Stimulated activated CD4-positive, alpha-beta T cell treated with anti-CD3 and anti-CD28 coated beads, TNF-alpha, amount 100 ng/mL, for 24 hours (primary cell): ENCODE measurements at regions not wholly inside any gene's neighbourhood (a gene's known extent, or its start where the extent isn't known, plus 50 kb on each side); places are given as distances from the start of the nearest gene placed in this dataset.

Experiments used
- DNase-seq, 3 experiments: peaks; one replicate each; pipeline ENCODE4 v3.0.0-alpha.2; 2020; ENCODE audit warnings: low read depth in 3 of 3

- no peak for DNase-seq
Measured at GRCh38 chr18:79626905-79627749, 52.5 kb upstream of the CTDP1 start.

- no peak for DNase-seq
Measured at GRCh38 chr18:79627750-79628294, 51.8 kb upstream of the CTDP1 start.

GRCh38 chr18:79628416-79629248 lies 51.0 kb upstream of the CTDP1 start:
- DNase-seq, result no peak

GRCh38 chr18:79629249-79629558 lies 50.4 kb upstream of the CTDP1 start:
- no peak for DNase-seq

- no peak for DNase-seq
Measured at GRCh38 chr18:79629606-79630005, 50.0 kb upstream of the CTDP1 start.
